ENCODE measurements at regions not wholly inside any gene's neighbourhood (a gene's known extent, or its start where the extent isn't known, plus 50 kb on each side); places are given as distances from the start of the nearest gene placed in this dataset.

GRCh38 chr13:80603351-80603750 is 262.4 kb upstream of the SPRY2 start (continued):
- TF ChIP-seq, protein P1, sequence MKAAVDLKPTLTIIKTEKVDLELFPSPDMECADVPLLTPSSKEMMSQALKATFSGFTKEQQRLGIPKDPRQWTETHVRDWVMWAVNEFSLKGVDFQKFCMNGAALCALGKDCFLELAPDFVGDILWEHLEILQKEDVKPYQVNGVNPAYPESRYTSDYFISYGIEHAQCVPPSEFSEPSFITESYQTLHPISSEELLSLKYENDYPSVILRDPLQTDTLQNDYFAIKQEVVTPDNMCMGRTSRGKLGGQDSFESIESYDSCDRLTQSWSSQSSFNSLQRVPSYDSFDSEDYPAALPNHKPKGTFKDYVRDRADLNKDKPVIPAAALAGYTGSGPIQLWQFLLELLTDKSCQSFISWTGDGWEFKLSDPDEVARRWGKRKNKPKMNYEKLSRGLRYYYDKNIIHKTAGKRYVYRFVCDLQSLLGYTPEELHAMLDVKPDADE (IDR thresholded peaks at IDR 0.05) = no peak
- TF ChIP-seq ZNF462 (CRISPR knock-in tag; IDR thresholded peaks at IDR 0.05) (no peak), CTCF (conservative IDR thresholded peaks at IDR 0.05; ENCODE audit: low read depth in 2 of 2) (no peak), CREB1 (CRISPR knock-in tag; IDR thresholded peaks at IDR 0.05; ENCODE audit: low read depth) (no peak)

DNA sequence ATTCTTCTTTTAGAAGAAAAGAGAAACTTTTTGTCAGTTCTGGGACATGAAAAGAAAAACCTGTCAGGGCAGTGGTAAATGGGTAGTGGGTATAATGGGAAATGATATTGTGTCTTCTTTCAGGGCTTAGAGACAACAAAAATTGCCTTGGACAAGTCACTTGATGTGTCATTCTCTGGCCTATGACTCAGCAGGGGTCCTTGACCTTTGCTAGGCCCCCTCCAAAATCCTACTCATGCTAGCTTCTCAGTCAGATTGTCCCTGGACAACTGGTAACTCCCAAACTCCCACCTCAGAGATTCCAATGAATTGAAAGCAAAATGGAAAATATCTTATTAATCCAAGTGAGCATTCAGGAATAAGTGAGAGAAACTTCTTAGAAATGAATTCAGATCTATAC is 258.8 kb upstream of the SPRY2 start:
- H3K4me1 Mint-ChIP-seq = peaks cover 23% of the 10 kb centered on the region
- no peak overlapping the region for H3K27ac Mint-ChIP-seq
- no peaks in the 10 kb centered on the region for H3F3A ChIP-seq (replicated peaks; ENCODE audit: low read depth)
- DNase-seq (ENCODE audit: low spot score) = no peak
- ATAC-seq = no peak
- no peak overlapping the region for H3K27ac ChIP-seq (ENCODE audit: low read depth)
- no peak overlapping the region for H3K4me3 Mint-ChIP-seq
- no peaks in the 10 kb centered on the region for H3K27me3 Mint-ChIP-seq (ENCODE audit: insufficient read depth, low read depth, poor library complexity)
- H3K4me1 ChIP-seq (ENCODE audit: insufficient read depth) = peaks cover 19% of the 10 kb centered on the region
- no peak overlapping the region for H3K4me3 ChIP-seq
- no peaks in the 10 kb centered on the region for H3K36me3 ChIP-seq (ENCODE audit: insufficient read depth)
- H3K9me2 ChIP-seq (ENCODE audit: insufficient read depth) = peaks cover 3% of the 10 kb centered on the region; the same call in 1 of the 2 replicates
- H3K9me3 Mint-ChIP-seq = no peaks in the 10 kb centered on the region
- H3K36me3 Mint-ChIP-seq (ENCODE audit: low read depth) = no peaks in the 10 kb centered on the region
- H2AFZ ChIP-seq = no peak overlapping the region
- no peaks in the 10 kb centered on the region for H4K20me1 ChIP-seq (replicated peaks; ENCODE audit: insufficient read depth)
- H3K4me2 ChIP-seq = no peak overlapping the region
- H3K27me3 ChIP-seq (ENCODE audit: insufficient read depth) = no peaks in the 10 kb centered on the region
- H3K79me2 ChIP-seq (replicated peaks; ENCODE audit: insufficient read depth) = no peaks in the 10 kb centered on the region
- TF ChIP-seq EZH2phosphoT487 (IDR thresholded peaks at IDR 0.05; ENCODE audit: unreplicated experiment) (no peak), NANOG (IDR thresholded peaks at IDR 0.05; ENCODE audit: borderline replicate concordance) (no peak), CTCF (conservative IDR thresholded peaks at IDR 0.05; ENCODE audit: low read depth in 2 of 2) (no peak), STAT1 (IDR thresholded peaks at IDR 0.05; ENCODE audit: unreplicated experiment) (no peak), EZH2 (IDR thresholded peaks at IDR 0.05; ENCODE audit: low read depth, unreplicated experiment) (no peak), ZNF331 (CRISPR knock-in tag; IDR thresholded peaks at IDR 0.05; ENCODE audit: low read depth) (no peak), JUNB (IDR thresholded peaks at IDR 0.05; ENCODE audit: unreplicated experiment) (no peak)
- TF ChIP-seq, protein P1 (IDR thresholded peaks at IDR 0.05) = no peak
